ENCODE measurements at regions not wholly inside any gene's neighbourhood (a gene's known extent, or its start where the extent isn't known, plus 50 kb on each side); places are given as distances from the start of the nearest gene placed in this dataset.

- POLR2A ChIA-PET, result no interaction called here
- TF ChIP-seq ZNF132 (tag by site-specific recombination; IDR thresholded peaks at IDR 0.05; ENCODE audit: borderline replicate concordance) (no peak), GLIS2 (tag by site-specific recombination; IDR thresholded peaks at IDR 0.05) (no peak), ZNF175 (tag by site-specific recombination; IDR thresholded peaks at IDR 0.05) (no peak), ZNF488 (tag by site-specific recombination; IDR thresholded peaks at IDR 0.05) (no peak), ZNF521 (tag by site-specific recombination; IDR thresholded peaks at IDR 0.05) (no peak)
- TF ChIP-seq, protein P1, sequence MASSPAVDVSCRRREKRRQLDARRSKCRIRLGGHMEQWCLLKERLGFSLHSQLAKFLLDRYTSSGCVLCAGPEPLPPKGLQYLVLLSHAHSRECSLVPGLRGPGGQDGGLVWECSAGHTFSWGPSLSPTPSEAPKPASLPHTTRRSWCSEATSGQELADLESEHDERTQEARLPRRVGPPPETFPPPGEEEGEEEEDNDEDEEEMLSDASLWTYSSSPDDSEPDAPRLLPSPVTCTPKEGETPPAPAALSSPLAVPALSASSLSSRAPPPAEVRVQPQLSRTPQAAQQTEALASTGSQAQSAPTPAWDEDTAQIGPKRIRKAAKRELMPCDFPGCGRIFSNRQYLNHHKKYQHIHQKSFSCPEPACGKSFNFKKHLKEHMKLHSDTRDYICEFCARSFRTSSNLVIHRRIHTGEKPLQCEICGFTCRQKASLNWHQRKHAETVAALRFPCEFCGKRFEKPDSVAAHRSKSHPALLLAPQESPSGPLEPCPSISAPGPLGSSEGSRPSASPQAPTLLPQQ (tag by site-specific recombination; IDR thresholded peaks at IDR 0.05), result no peak
- no peak overlapping the region for H3K27ac ChIP-seq (ENCODE audit: extremely low read depth, low read depth, low read length)
- CTCF ChIA-PET, result interaction anchor here (0.6 to 1.3 kb wide), 5 partner anchors 17 to 363 kb away, joined by 3 to 5 read pairs (median 3); no protein-coding TSS in a partner anchor
- H3K36me3 ChIP-seq (ENCODE audit: control insufficient read depth in 2 of 2, insufficient read depth in 1 of 2, low read length in 2 of 2), result no peaks in the 10 kb centered on the region
- no peaks in the 10 kb centered on the region for H3K9me3 ChIP-seq (ENCODE audit: control insufficient read depth, insufficient read depth, low read depth, low read length)
- H3K4me3 ChIP-seq (ENCODE audit: low read depth, low read length), result no peak overlapping the region
- H3K4me1 ChIP-seq (ENCODE audit: control insufficient read depth, insufficient read depth, low read length), result no peaks in the 10 kb centered on the region
These were observed 439.2 kb downstream of the MAFB start for GRCh38 chr20:40249805-40250204.

DNA sequence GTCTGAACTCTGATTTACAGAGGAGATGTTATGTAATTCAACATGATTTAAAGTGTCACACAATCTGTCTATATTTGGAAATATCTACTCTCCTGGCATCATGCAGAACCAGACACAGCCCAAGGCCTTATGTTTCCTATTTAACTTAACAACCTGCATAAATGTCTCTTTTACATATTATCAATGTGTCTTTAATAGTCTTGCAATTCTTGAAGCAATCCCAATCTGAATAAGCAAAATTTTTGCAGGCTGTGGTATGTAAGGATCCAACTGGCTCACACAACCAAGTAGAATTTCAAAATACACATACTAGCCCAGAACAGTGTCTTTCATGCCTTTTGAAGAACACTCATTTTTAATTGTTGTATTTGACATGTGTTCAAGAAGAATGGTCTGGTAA lies 443.2 kb downstream of the MAFB start:
- no peak overlapping the region for H3K4me3 ChIP-seq (ENCODE audit: low read depth, low read length)
- H3K36me3 ChIP-seq (ENCODE audit: control insufficient read depth in 2 of 2, insufficient read depth in 1 of 2, low read length in 2 of 2), result no peaks in the 10 kb centered on the region
- CTCF ChIA-PET, result no interaction called here
- H3K4me1 ChIP-seq (ENCODE audit: control insufficient read depth, insufficient read depth, low read length), result no peaks in the 10 kb centered on the region
- no peaks in the 10 kb centered on the region for H3K9me3 ChIP-seq (ENCODE audit: control insufficient read depth, insufficient read depth, low read depth, low read length)
- no peak for TF ChIP-seq ZNF211 (tag by site-specific recombination; IDR thresholded peaks at IDR 0.05; ENCODE audit: low read depth)
- TF ChIP-seq ZSCAN30 (tag by site-specific recombination; IDR thresholded peaks at IDR 0.05), result no peak
- POLR2A ChIA-PET, result no interaction called here
- H3K27ac ChIP-seq (ENCODE audit: extremely low read depth, low read depth, low read length), result no peak overlapping the region

DNA sequence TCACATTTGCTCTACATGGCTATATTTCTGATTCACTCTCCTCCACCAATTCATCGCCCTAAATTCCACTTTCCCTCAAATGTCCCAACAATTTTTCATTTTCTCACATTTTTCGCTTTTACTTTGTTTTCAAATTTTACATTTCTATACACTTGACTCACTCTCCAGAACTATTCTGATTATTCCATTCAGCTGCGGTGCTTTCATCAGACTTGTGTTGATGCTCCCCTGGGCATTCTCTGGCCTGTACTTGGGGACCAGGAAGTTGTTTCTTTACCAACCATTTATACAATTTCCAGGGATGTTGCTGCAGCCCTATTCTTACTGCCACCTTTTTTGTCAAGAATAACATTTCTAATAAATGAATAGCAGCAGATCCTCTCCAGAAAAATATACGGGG lies 444.8 kb downstream of the MAFB start:
- TF ChIP-seq ZEB2 (tag by site-specific recombination; IDR thresholded peaks at IDR 0.05) (no peak), ZNF549 (tag by site-specific recombination; IDR thresholded peaks at IDR 0.05) (no peak), ZNF677 (tag by site-specific recombination; IDR thresholded peaks at IDR 0.05) (no peak), ZNF23 (tag by site-specific recombination; IDR thresholded peaks at IDR 0.05; ENCODE audit: borderline replicate concordance) (no peak), ZNF24 (tag by site-specific recombination; IDR thresholded peaks at IDR 0.05) (no peak), ZNF426 (tag by site-specific recombination; IDR thresholded peaks at IDR 0.05) (no peak), ZNF623 (tag by site-specific recombination; IDR thresholded peaks at IDR 0.05) (no peak), ZNF768 (tag by site-specific recombination; IDR thresholded peaks at IDR 0.05) (no peak), KLF9 (tag by site-specific recombination; IDR thresholded peaks at IDR 0.05; ENCODE audit: low read depth) (no peak), ZFHX2 (tag by site-specific recombination; conservative IDR thresholded peaks at IDR 0.05) (no peak), ZNF324 (tag by site-specific recombination; IDR thresholded peaks at IDR 0.05) (no peak), SP3 (tag by site-specific recombination; IDR thresholded peaks at IDR 0.05) (no peak), ZSCAN5A (tag by site-specific recombination; IDR thresholded peaks at IDR 0.05) (no peak)
- no peak overlapping the region for H3K27ac ChIP-seq (ENCODE audit: extremely low read depth, low read depth, low read length)
- CTCF ChIA-PET, result no interaction called here
- H3K4me1 ChIP-seq (ENCODE audit: control insufficient read depth, insufficient read depth, low read length), result no peaks in the 10 kb centered on the region
- POLR2A ChIA-PET, result no interaction called here
- H3K9me3 ChIP-seq (ENCODE audit: control insufficient read depth, insufficient read depth, low read depth, low read length), result no peaks in the 10 kb centered on the region
- no peak overlapping the region for H3K4me3 ChIP-seq (ENCODE audit: low read depth, low read length)
- no peaks in the 10 kb centered on the region for H3K36me3 ChIP-seq (ENCODE audit: control insufficient read depth in 2 of 2, insufficient read depth in 1 of 2, low read length in 2 of 2)

Data from HEK293 (cell line).